ENCODE measurements at regions not wholly inside any gene's neighbourhood (a gene's known extent, or its start where the extent isn't known, plus 50 kb on each side); places are given as distances from the start of the nearest gene placed in this dataset.

- Histone ChIP-seq H2AK5ac (ENCODE audit: insufficient read length, low read length) (no peak overlapping the region), H3K4ac (ENCODE audit: low read depth, low read length) (no peak overlapping the region), H3K4me1 (ENCODE audit: insufficient read depth, low read length) (no peaks in the 10 kb centered on the region), H4K8ac (replicated peaks; ENCODE audit: insufficient read length, low read depth, low read length) (no peak overlapping the region), H3K18ac (ENCODE audit: insufficient read length, low read depth, low read length) (no peak overlapping the region), H2BK5ac (ENCODE audit: insufficient read length, low read length) (no peak overlapping the region), H3K9me3 (ENCODE audit: control insufficient read depth, low read depth, low read length) (no peaks in the 10 kb centered on the region), H3K27ac (ENCODE audit: insufficient read length, low read depth, low read length) (no peak overlapping the region), H3T11ph (ENCODE audit: low read length) (no peak overlapping the region), H2AFZ (ENCODE audit: low read length) (no peak overlapping the region), H3K23ac (ENCODE audit: insufficient read length, low read depth, low read length) (no peak overlapping the region), H2BK15ac (ENCODE audit: low read depth, low read length) (no peak overlapping the region), H3K79me1 (ENCODE audit: insufficient read depth, low read depth, low read length, poor library complexity, severe bottlenecking) (no peaks in the 10 kb centered on the region), H3K9ac (ENCODE audit: extremely low read depth, insufficient read length, low read length) (no peak overlapping the region), H3K4me2 (ENCODE audit: insufficient read depth, insufficient read length, low read length) (no peak overlapping the region), H3K14ac (ENCODE audit: insufficient read depth, low read length) (no peak overlapping the region), H4K91ac (ENCODE audit: insufficient read length, low read depth, low read length) (no peak overlapping the region), H2BK20ac (ENCODE audit: low read depth, low read length, poor library complexity, severe bottlenecking) (no peak overlapping the region), H2BK12ac (ENCODE audit: insufficient read length, low read depth, low read length) (no peak overlapping the region), H4K20me1 (ENCODE audit: control insufficient read depth, insufficient read depth, insufficient read length) (no peaks in the 10 kb centered on the region), H3K27me3 (ENCODE audit: insufficient read depth, low read length) (no peaks in the 10 kb centered on the region), H3K79me2 (ENCODE audit: insufficient read depth, low read length) (no peaks in the 10 kb centered on the region), H2BK120ac (ENCODE audit: low read depth, low read length, poor library complexity, severe bottlenecking) (no peak overlapping the region), H3K56ac (ENCODE audit: insufficient read length, low read depth, low read length) (no peak overlapping the region), H3K23me2 (ENCODE audit: insufficient read length, low read depth, low read length, poor library complexity, severe bottlenecking) (no peaks in the 10 kb centered on the region), H4K5ac (ENCODE audit: insufficient read length, low read depth, low read length) (no peak overlapping the region)
- WGBS (ENCODE audit: extremely low coverage, insufficient read length, low lambda C conversion rate): no CpG with 5 or more reads among the region's 12 CpGs
- Mint-ChIP-seq H3K36me3 (ENCODE audit: insufficient read depth in 1 of 3, low read depth in 3 of 3) (no peaks in the 10 kb centered on the region), H3K4me3 (no peak overlapping the region), H3K4me1 (no peaks in the 10 kb centered on the region; a peak in 1 of 4 replicates), H3K9me3 (no peaks in the 10 kb centered on the region), H3K27ac (no peak overlapping the region), H3K27me3 (ENCODE audit: low read depth) (0 out of 2 replicates have a peak, but pooled peaks cover 1% of the 10 kb centered on the region)
- TF ChIP-seq CTCF (conservative IDR thresholded peaks at IDR 0.05): no peak
- peak; percentile 31 for DNase-seq
Measured at GRCh38 chr5:72749362-72749997, 67.0 kb upstream of the TNPO1 start.

Measured in H9 (cell line).